Right lobe of liver (tissue), 6 donors: ENCODE measurements at regions not wholly inside any gene's neighbourhood (a gene's known extent, or its start where the extent isn't known, plus 50 kb on each side); places are given as distances from the start of the nearest gene placed in this dataset.

Source experiments
- ATAC-seq, 4 donors: fragments of 200-7000 bp; cut with Tn5 transposase; one replicate each; pipeline ENCODE4 v1.9.1; 2020; ENCODE audit warnings: mild to moderate bottlenecking in 4 of 4, moderate library complexity in 4 of 4
- DNase-seq, 3 donors: peaks; one replicate each; pipeline ENCODE4 v3.0.0-alpha.2; 2020
- H3K27ac ChIP-seq, 3 donors: fragments of 200-600 bp; one replicate each; pipeline ENCODE4 v1.8.0; 2022
- H3K27me3 ChIP-seq, 2 donors: fragments of 200-600 bp; one replicate each; pipeline ENCODE4 v1.8.0; 2022
- H3K36me3 ChIP-seq, 4 donors: fragments of 200-600 bp; sonication (generic) in 1 of 4; one replicate each; pipeline versions ENCODE4 v1.5.1 to v1.8.0; 2017 to 2022; ENCODE audit warnings: control low read depth in 1 of 4
- H3K4me1 ChIP-seq, 4 donors: fragments of 200-600 bp; sonication (generic) in 1 of 4; one replicate each; pipeline versions ENCODE4 v1.5.1 to v1.8.0; 2017 to 2022; ENCODE audit warnings: control low read depth in 1 of 4
- H3K4me3 ChIP-seq, 3 donors: fragments of 200-600 bp; one replicate each; pipeline ENCODE4 v1.8.0; 2022
- H3K9me3 ChIP-seq, 4 donors: fragments of 200-600 bp; sonication (generic) in 1 of 4; one replicate each; pipeline versions ENCODE4 v1.5.1 to v1.8.0; 2017 to 2022; ENCODE audit warnings: control low read depth in 1 of 4
- POLR2A ChIP-seq: fragments of 450-650 bp; IDR thresholded peaks from one replicate; pipeline ENCODE4 v1.6.1; 2017; ENCODE audit warnings: antibody characterized with exemption, mild to moderate bottlenecking
- WGBS: methylation state at CpG from one replicate; pipeline ENCODE4 v1.1.6; 2018; ENCODE audit warnings: low coverage, low lambda C conversion rate; ENCODE audit not compliant: insufficient coverage; ENCODE audit errors: missing lambda C conversion rate; 5-methylcytosine and 5-hydroxymethylcytosine counted together
- intact Hi-C, 2 donors: fragments of 100-400 bp; cut with DNase I; formaldehyde crosslinking; loops; one replicate each; pipeline versions ENCODE4 v1.11.2 to v1.14.1; 2022
- TF ChIP-seq, protein P1 (sequence below), 4 donors: fragments of 200-600 bp in 3 of 4; fragments of 450-650 bp in 1 of 4; IDR thresholded peaks; one replicate each; pipeline versions ENCODE4 v1.5.1 to v1.8.0; 2016 to 2022; ENCODE audit warnings: antibody characterized with exemption in 4 of 4, mild to moderate bottlenecking in 2 of 4
- donor health status: DM: no; HTN: yes; CAD: no.
- donor health status: DM: no; HTN: no; CAD: no.
- donor health status: DM: no; HTN: no; CAD: no.
- donor health status: DM: no; HTN: yes; CAD: no.
- donor health status: DM: no; HTN: yes; CAD: no.

DNA sequence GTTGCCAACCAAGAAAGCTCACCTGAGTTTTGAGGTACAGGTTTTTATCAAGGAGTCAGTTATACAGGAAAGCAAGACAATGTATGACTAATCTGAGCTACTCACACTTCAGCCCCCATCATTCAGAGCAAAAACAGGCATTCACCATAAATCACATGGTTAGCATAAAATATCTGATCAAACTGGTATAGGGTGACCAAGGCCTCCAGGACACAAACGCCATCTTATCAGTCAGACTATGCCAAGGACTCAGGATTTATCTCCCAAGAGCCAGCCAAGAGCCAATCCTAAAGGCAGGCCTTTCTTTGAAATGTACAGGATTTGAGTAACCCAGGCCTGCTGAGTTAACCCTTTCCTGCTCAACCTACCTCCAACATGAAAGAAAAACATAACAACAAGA is 313.0 kb upstream of the NREP start:
- TF ChIP-seq, protein P1, sequence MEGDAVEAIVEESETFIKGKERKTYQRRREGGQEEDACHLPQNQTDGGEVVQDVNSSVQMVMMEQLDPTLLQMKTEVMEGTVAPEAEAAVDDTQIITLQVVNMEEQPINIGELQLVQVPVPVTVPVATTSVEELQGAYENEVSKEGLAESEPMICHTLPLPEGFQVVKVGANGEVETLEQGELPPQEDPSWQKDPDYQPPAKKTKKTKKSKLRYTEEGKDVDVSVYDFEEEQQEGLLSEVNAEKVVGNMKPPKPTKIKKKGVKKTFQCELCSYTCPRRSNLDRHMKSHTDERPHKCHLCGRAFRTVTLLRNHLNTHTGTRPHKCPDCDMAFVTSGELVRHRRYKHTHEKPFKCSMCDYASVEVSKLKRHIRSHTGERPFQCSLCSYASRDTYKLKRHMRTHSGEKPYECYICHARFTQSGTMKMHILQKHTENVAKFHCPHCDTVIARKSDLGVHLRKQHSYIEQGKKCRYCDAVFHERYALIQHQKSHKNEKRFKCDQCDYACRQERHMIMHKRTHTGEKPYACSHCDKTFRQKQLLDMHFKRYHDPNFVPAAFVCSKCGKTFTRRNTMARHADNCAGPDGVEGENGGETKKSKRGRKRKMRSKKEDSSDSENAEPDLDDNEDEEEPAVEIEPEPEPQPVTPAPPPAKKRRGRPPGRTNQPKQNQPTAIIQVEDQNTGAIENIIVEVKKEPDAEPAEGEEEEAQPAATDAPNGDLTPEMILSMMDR (IDR thresholded peaks at IDR 0.05), result no peak
- no peak for DNase-seq
- no peaks in the 10 kb centered on the region for H3K27me3 ChIP-seq
- ATAC-seq, result no peak
- no peak overlapping the region for H3K27ac ChIP-seq
- WGBS, result no CpG with 5 or more reads among the region's 1 CpG
- no peaks in the 10 kb centered on the region for H3K36me3 ChIP-seq
- intact Hi-C loops, result no loop called here
- no peak overlapping the region for H3K4me3 ChIP-seq
- H3K9me3 ChIP-seq, result no peaks in the 10 kb centered on the region
- H3K4me1 ChIP-seq, result no peaks in the 10 kb centered on the region

DNA sequence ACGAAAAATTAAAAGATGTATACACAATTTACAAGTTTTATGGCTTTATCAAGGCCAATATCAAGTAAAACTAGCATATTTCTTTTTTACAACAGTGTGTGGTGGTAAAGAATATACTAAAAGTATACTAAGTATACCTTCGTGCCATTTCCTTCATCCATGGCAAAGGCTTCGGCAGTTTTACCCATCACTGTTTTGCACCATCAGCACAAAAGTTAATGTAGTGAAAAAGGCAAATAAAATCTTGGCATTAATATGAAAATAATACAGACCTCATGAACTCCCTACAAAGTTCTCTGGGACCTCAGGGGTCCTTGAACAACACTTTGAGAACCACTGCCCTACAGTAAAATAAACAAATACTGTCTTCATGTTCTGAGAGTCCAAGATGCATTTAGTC is 312.3 kb upstream of the NREP start:
- Histone ChIP-seq H3K4me3 (no peak overlapping the region), H3K27ac (no peak overlapping the region), H3K36me3 (no peaks in the 10 kb centered on the region), H3K27me3 (no peaks in the 10 kb centered on the region), H3K4me1 (no peaks in the 10 kb centered on the region), H3K9me3 (no peaks in the 10 kb centered on the region)
- DNase-seq (no peak), ATAC-seq (no peak)
- TF ChIP-seq, protein P1 (IDR thresholded peaks at IDR 0.05), result no peak
- TF ChIP-seq POLR2A, result no peak
- WGBS, result 80% methylated on average over 3 of the region's 3 CpGs
- intact Hi-C loops, result no loop called here

DNA sequence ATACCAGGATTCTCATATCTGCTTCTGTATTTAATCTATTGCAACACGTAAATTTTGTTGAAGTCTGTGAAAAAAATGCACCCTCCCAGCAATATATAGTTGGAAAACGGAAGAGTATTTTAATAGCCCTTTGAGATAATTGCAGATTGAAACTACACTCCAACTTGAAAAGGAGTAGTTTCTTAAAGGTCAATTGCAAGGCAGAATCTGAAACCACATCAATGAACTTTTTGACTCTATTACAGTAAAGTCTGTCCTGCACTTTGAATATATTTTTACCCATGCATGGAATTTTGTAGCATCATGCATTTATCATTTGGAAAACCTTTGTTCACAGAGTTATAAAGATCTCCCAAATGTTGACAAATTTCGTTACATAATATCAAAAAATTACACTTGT is 311.6 kb upstream of the NREP start:
- ATAC-seq (no peak), DNase-seq (no peak)
- no peak for TF ChIP-seq POLR2A
- TF ChIP-seq, protein P1 (IDR thresholded peaks at IDR 0.05), result no peak
- no peaks in the 10 kb centered on the region for H3K4me1 ChIP-seq
- intact Hi-C loops, result no loop called here
- no peaks in the 10 kb centered on the region for H3K27me3 ChIP-seq
- H3K27ac ChIP-seq, result no peak overlapping the region
- no peak overlapping the region for H3K4me3 ChIP-seq
- no peaks in the 10 kb centered on the region for H3K36me3 ChIP-seq
- WGBS, result 61% methylated on average over 3 of the region's 3 CpGs
- no peaks in the 10 kb centered on the region for H3K9me3 ChIP-seq

DNA sequence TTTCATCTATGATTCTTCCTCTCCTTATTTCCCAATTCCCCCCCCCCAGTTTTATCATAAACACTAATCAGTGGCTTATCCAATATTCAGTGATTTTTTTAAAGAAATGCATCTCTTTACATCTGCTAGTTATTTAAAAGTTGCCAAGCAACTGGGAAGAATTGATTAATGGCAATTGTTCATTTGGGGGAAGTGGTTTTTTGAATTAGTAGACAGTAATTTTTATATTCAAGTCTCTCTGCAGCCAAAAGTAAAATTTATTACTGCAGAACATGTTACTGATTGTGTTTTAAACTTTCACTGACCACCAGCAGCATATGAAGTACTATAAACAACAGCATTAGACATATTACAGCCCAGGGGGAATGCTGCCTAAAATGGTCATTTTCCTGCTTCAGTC is 308.8 kb upstream of the NREP start:
- Histone ChIP-seq H3K9me3 (no peaks in the 10 kb centered on the region), H3K4me1 (no peaks in the 10 kb centered on the region), H3K4me3 (no peak overlapping the region), H3K36me3 (no peaks in the 10 kb centered on the region), H3K27ac (no peak overlapping the region), H3K27me3 (no peaks in the 10 kb centered on the region)
- no peak for DNase-seq
- intact Hi-C loops, result no loop called here
- TF ChIP-seq POLR2A, result no peak
- TF ChIP-seq, protein P1 (IDR thresholded peaks at IDR 0.05), result no peak
- no peak for ATAC-seq

DNA sequence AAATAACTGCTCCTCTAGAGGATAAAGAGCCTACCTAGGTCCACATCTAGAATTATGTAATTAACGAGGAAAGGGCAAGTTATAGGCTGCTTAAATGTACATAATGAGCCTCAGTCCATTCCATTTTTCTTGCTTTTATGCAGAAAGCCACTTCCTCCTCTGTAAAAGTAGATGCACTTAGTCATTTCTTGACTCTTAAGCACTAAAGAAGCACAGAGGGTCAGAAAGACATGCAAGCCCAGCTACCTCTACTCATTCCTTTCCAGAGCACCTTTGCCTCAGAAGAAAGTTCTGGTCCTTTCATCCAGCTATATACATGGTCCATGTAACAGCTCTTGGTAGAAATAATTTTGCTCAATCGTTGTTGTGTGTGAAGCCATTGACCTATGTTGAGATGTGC is 308.0 kb upstream of the NREP start:
- Histone ChIP-seq H3K36me3 (no peaks in the 10 kb centered on the region), H3K9me3 (no peaks in the 10 kb centered on the region), H3K4me1 (no peaks in the 10 kb centered on the region), H3K4me3 (no peak overlapping the region), H3K27ac (no peak overlapping the region), H3K27me3 (no peaks in the 10 kb centered on the region)
- TF ChIP-seq, protein P1 (IDR thresholded peaks at IDR 0.05), result no peak
- no peak for TF ChIP-seq POLR2A
- DNase-seq (no peak), ATAC-seq (no peak)
- intact Hi-C loops, result no loop called here
- 68% methylated on average over 2 of the region's 2 CpGs for WGBS
